IMR-90 (cell line): ENCODE measurements at regions not wholly inside any gene's neighbourhood (a gene's known extent, or its start where the extent isn't known, plus 50 kb on each side); places are given as distances from the start of the nearest gene placed in this dataset.

Experiments used
- ATAC-seq: fragments of 200-7000 bp; cut with Tn5 transposase; 2 replicates; pipeline ENCODE4 v1.9.1; 2020; ENCODE audit warnings: low read depth, mild to moderate bottlenecking, moderate library complexity
- BruUV-seq: library from RNA; stranded (reverse); fragments of 400-500 nt; replicated peaks from 2 replicates; lab custom pipeline; 2021; lab: Mats Ljungman, UMichigan
- CTCF ChIA-PET: fragments of 300-600 bp; formaldehyde crosslinking; extraction: SDS; loops from one replicate; lab custom pipeline; 2021; ENCODE audit warnings: antibody characterized with exemption; lab: Yijun Ruan, JAX
- POLR2A ChIA-PET: fragments of 300-600 bp; sonication (Branson Sonifier 250); formaldehyde crosslinking; loops from one replicate; lab custom pipeline; 2022; ENCODE audit warnings: antibody characterized with exemption; ENCODE audit not compliant: unreplicated experiment; lab: Charles Lee
- DNase-seq: peaks from one replicate; pipeline ENCODE4 v3.0.0; 2013
- H2AFZ ChIP-seq: replicated peaks from 2 replicates; pipeline ENCODE3; 2013; ENCODE audit warnings: low read length, mild to moderate bottlenecking; ENCODE audit not compliant: poor library complexity
- H2AK5ac ChIP-seq: 2 replicates; pipeline ENCODE4 v1.6.1; 2013; ENCODE audit warnings: low read depth, low read length, inconsistent platforms
- H2AK9ac ChIP-seq: replicated peaks from 2 replicates; pipeline ENCODE3; 2013; ENCODE audit warnings: mild to moderate bottlenecking, low read depth, low read length, moderate library complexity; ENCODE audit not compliant: poor library complexity
- H2BK120ac ChIP-seq: 2 replicates; pipeline ENCODE4 v1.6.1; 2013; ENCODE audit warnings: low read depth, low read length, inconsistent platforms
- H2BK15ac ChIP-seq: 3 replicates; pipeline ENCODE4 v1.6.1; 2013; ENCODE audit warnings: low read depth, low read length, inconsistent platforms
- H2BK20ac ChIP-seq: 2 replicates; pipeline ENCODE4 v1.6.1; 2013; ENCODE audit warnings: low read depth, mild to moderate bottlenecking, inconsistent platforms, low read length, moderate library complexity
- H2BK5ac ChIP-seq: 2 replicates; pipeline ENCODE4 v1.6.1; 2013; ENCODE audit warnings: mild to moderate bottlenecking, low read depth, low read length, inconsistent platforms; ENCODE audit not compliant: poor library complexity, severe bottlenecking
- H3K14ac ChIP-seq: replicated peaks from 2 replicates; pipeline ENCODE4 v1.6.1; 2013; ENCODE audit warnings: low read depth, low read length, inconsistent platforms
- H3K18ac ChIP-seq: 2 replicates; pipeline ENCODE4 v1.6.1; 2013; ENCODE audit warnings: low read depth, low read length, control low read depth
- H3K23ac ChIP-seq: 2 replicates; pipeline ENCODE4 v1.6.1; 2013; ENCODE audit warnings: low read depth, low read length, inconsistent platforms
- H3K27ac ChIP-seq: 2 replicates; pipeline ENCODE4 v1.5.1; 2013; ENCODE audit warnings: mild to moderate bottlenecking, control low read depth, low read length; ENCODE audit not compliant: insufficient read depth
- H3K27me3 ChIP-seq: 2 replicates; pipeline ENCODE4 v1.6.1; 2013; ENCODE audit warnings: low read length; ENCODE audit not compliant: control insufficient read depth, insufficient read depth
- H3K36me3 ChIP-seq: 2 replicates; pipeline ENCODE4 v1.6.1; 2013; ENCODE audit warnings: low read length, mixed read lengths; ENCODE audit not compliant: control insufficient read depth, insufficient read depth
- H3K4ac ChIP-seq: 2 replicates; pipeline ENCODE4 v1.6.1; 2013; ENCODE audit warnings: low read depth, low read length, inconsistent platforms
- H3K4me1 ChIP-seq: 2 replicates; pipeline ENCODE4 v1.6.1; 2013; ENCODE audit warnings: low read length, mixed read lengths; ENCODE audit not compliant: control insufficient read depth, insufficient read depth
- H3K4me2 ChIP-seq: 2 replicates; pipeline ENCODE4 v1.6.1; 2013; ENCODE audit warnings: low read depth, mild to moderate bottlenecking, control low read depth, low read length, moderate library complexity
- H3K4me3 ChIP-seq: 2 replicates; pipeline ENCODE4 v1.5.1; 2013; ENCODE audit warnings: low read depth, mild to moderate bottlenecking, control low read depth, low read length, moderate library complexity; ENCODE audit not compliant: insufficient read depth
- H3K56ac ChIP-seq: 2 replicates; pipeline ENCODE4 v1.6.1; 2013; ENCODE audit warnings: low read length, inconsistent platforms; ENCODE audit not compliant: insufficient read depth; ENCODE audit errors: extremely low read depth
- H3K79me1 ChIP-seq, 2 experiments: 2 replicates each; pipeline ENCODE4 v1.6.1; 2013; ENCODE audit warnings: low read length in 2 of 2, inconsistent platforms in 1 of 2, low read depth in 1 of 2
- H3K9ac ChIP-seq: 2 replicates; pipeline ENCODE4 v1.6.1; 2013; ENCODE audit warnings: low read depth, low read length, control low read depth
- H3K9me1 ChIP-seq: 2 replicates; pipeline ENCODE4 v1.6.1; 2013; ENCODE audit warnings: low read length, inconsistent platforms; ENCODE audit not compliant: insufficient read depth
- H3K9me3 ChIP-seq: 2 replicates; pipeline ENCODE4 v1.6.1; 2013; ENCODE audit warnings: low read length; ENCODE audit not compliant: control insufficient read depth, insufficient read depth
- H4K20me1 ChIP-seq: 2 replicates; pipeline ENCODE4 v1.6.1; 2013; ENCODE audit warnings: low read length, inconsistent platforms; ENCODE audit not compliant: insufficient read depth
- H4K5ac ChIP-seq: 2 replicates; pipeline ENCODE4 v1.6.1; 2013; ENCODE audit warnings: mild to moderate bottlenecking, low read depth, low read length, control low read depth
- H4K8ac ChIP-seq, 2 experiments: 2 replicates each; pipeline ENCODE4 v1.6.1; 2013; ENCODE audit warnings: low read depth in 2 of 2, low read length in 2 of 2, control low read depth in 1 of 2, inconsistent platforms in 1 of 2
- H4K91ac ChIP-seq: 2 replicates; pipeline ENCODE4 v1.6.1; 2013; ENCODE audit warnings: low read depth, low read length, inconsistent platforms; ENCODE audit not compliant: insufficient read depth
- BHLHE40 ChIP-seq: fragments of 150-350 bp; IDR thresholded peaks from 2 replicates; pipeline ENCODE4 v1.6.1; 2016; ENCODE audit warnings: mild to moderate bottlenecking, low read depth, low read length
- ELK1 ChIP-seq: fragments of 150-350 bp; IDR thresholded peaks from 2 replicates; pipeline ENCODE4 v1.6.1; 2016; ENCODE audit warnings: low read depth, mild to moderate bottlenecking, low read length, moderate library complexity, borderline replicate concordance
- FOS ChIP-seq: fragments of 150-350 bp; IDR thresholded peaks from 2 replicates; pipeline ENCODE4 v1.6.1; 2016; ENCODE audit warnings: low read depth, low read length
- POLR2A ChIP-seq: IDR thresholded peaks from 2 replicates; pipeline ENCODE4 v1.6.1; 2012; ENCODE audit warnings: mild to moderate bottlenecking, low read depth, low read length
- RAD21 ChIP-seq: IDR thresholded peaks from 2 replicates; pipeline ENCODE4 v1.6.1; 2012; ENCODE audit warnings: low read length, improper control_type of control experiment
- RCOR1 ChIP-seq: IDR thresholded peaks from 2 replicates; pipeline ENCODE4 v1.6.1; 2012; ENCODE audit warnings: mild to moderate bottlenecking, low read length, improper control_type of control experiment; ENCODE audit not compliant: insufficient replicate concordance
- SMC3 ChIP-seq: fragments of 150-350 bp; IDR thresholded peaks from 2 replicates; pipeline ENCODE4 v1.6.1; 2016; ENCODE audit warnings: low read depth, mild to moderate bottlenecking, antibody characterized with exemption, low read length, moderate library complexity
- WGBS, 2 experiments: methylation state at CpG; one replicate each; pipeline versions ENCODE4 v1.1.5 to v1.1.7; 2013; ENCODE audit warnings: missing lambda C conversion rate in 2 of 2; ENCODE audit not compliant: insufficient read length in 1 of 2; ENCODE audit errors: extremely low coverage in 2 of 2; 5-methylcytosine and 5-hydroxymethylcytosine counted together
- dilution Hi-C: fragments of 300-500 bp; cut with HindIII; formaldehyde crosslinking; loops from one replicate; pipeline ENCODE4 v1.14.3; 2018; ENCODE audit warnings: low sequenced_read_pairs; ENCODE audit not compliant: unreplicated experiment
- in situ Hi-C: fragments of 300-500 bp; cut with MboI; formaldehyde crosslinking; loops from 3 replicates; pipeline ENCODE4 v1.14.3; 2019; ENCODE audit warnings: low sequenced_read_pairs, inconsistent platforms, mixed read lengths
- intact Hi-C: fragments of 100-400 bp; cut with micrococcal nuclease; formaldehyde crosslinking; loops from 2 replicates; pipeline ENCODE4 v1.10.0; 2022

GRCh38 chr4:31417040-31417439 is 696.9 kb downstream of the PCDH7 start:
- Histone ChIP-seq H4K91ac (no peak overlapping the region), H3K9me1 (no peaks in the 10 kb centered on the region), H3K9me3 (no peaks in the 10 kb centered on the region), H3K4ac (no peak overlapping the region), H4K8ac (no peak overlapping the region), H3K36me3 (no peaks in the 10 kb centered on the region), H2AK9ac (no peak overlapping the region), H2BK120ac (no peak overlapping the region), H2AK5ac (no peak overlapping the region), H2BK15ac (no peak overlapping the region), H3K79me1 (no peaks in the 10 kb centered on the region), H3K4me2 (no peak overlapping the region), H3K9ac (no peak overlapping the region), H3K4me3 (no peak overlapping the region), H4K20me1 (no peaks in the 10 kb centered on the region), H3K27ac (no peak overlapping the region), H2BK5ac (no peak overlapping the region), H3K4me1 (no peaks in the 10 kb centered on the region), H2AFZ (no peak overlapping the region), H3K23ac (no peak overlapping the region), H3K14ac (no peak overlapping the region), H3K27me3 (no peaks in the 10 kb centered on the region), H4K5ac (no peak overlapping the region), H2BK20ac (no peak overlapping the region), H3K18ac (no peak overlapping the region), H3K56ac (no peak overlapping the region)
- TF ChIP-seq RCOR1 (no peak), ELK1 (no peak), RAD21 (no peak), FOS (no peak), SMC3 (no peak), BHLHE40 (no peak), POLR2A (no peak)
- dilution Hi-C loops: no loop called here
- 90% methylated on average over 2 of the region's 3 CpGs; no CpG with 5 or more reads in 1 of the 2 experiments for WGBS, 2 experiments
- in situ Hi-C loops: no loop called here
- CTCF ChIA-PET: no interaction called here
- intact Hi-C loops: no loop called here
- BruUV-seq: no TSS peak
- DNase-seq (no peak), ATAC-seq (no peak)
- POLR2A ChIA-PET: no interaction called here
